Left ventricle myocardium inferior (tissue), 1 donor: ENCODE measurements at regions not wholly inside any gene's neighbourhood (a gene's known extent, or its start where the extent isn't known, plus 50 kb on each side); places are given as distances from the start of the nearest gene placed in this dataset.

Experiments
- DNase-seq: peaks from one replicate; pipeline ENCODE4 v3.0.0-alpha.2; 2020
- H3K27ac ChIP-seq: fragments of 200-600 bp; replicated peaks from 2 replicates; pipeline ENCODE4 v1.8.0; 2021
- H3K27me3 ChIP-seq: fragments of 200-600 bp; 2 replicates; pipeline ENCODE4 v1.8.0; 2021; ENCODE audit warnings: low read depth
- H3K36me3 ChIP-seq: fragments of 200-600 bp; 2 replicates; pipeline ENCODE4 v1.8.0; 2021
- H3K4me1 ChIP-seq: fragments of 200-600 bp; 2 replicates; pipeline ENCODE4 v1.8.0; 2021
- H3K4me3 ChIP-seq: fragments of 200-600 bp; 2 replicates; pipeline ENCODE4 v1.8.0; 2021; ENCODE audit warnings: mild to moderate bottlenecking, moderate library complexity
- H3K9me3 ChIP-seq: fragments of 200-600 bp; replicated peaks from 2 replicates; pipeline ENCODE4 v1.8.0; 2021
- intact Hi-C: fragments of 100-400 bp; cut with micrococcal nuclease; formaldehyde crosslinking; loops from one replicate; pipeline ENCODE4 v1.11.0; 2022
- TF ChIP-seq, protein P1 (sequence below): fragments of 200-600 bp; IDR thresholded peaks from 2 replicates; pipeline ENCODE4 v1.8.0; 2021; ENCODE audit warnings: antibody characterized with exemption, mild to moderate bottlenecking, borderline replicate concordance
- donor health status: DM: no; HTN: yes; CAD: no; lungs with severe emphysema.

DNA sequence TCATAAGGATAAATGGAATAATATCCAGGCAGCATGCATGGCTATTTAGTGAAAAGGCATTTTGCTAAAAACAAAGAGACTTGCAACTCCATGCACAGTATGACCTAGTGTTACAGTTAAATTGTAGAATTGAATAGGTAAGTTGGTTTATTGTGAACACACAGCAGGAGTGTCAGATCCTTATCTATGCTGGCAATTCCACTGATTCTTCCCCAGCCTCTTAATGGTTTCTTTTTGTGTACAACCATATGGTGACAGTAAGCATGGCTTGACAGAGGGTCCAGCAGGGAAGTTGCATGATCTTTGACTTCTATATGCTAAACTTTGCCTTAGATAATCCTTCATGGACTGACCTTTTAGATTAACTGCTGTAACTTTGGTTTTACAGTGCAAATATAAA lies 936.6 kb upstream of the EPHA5 start:
- Histone ChIP-seq H3K36me3 (no peaks in the 10 kb centered on the region), H3K4me1 (no peaks in the 10 kb centered on the region), H3K27me3 (no peaks in the 10 kb centered on the region), H3K27ac (no peak overlapping the region), H3K4me3 (no peak overlapping the region), H3K9me3 (no peaks in the 10 kb centered on the region)
- TF ChIP-seq, protein P1, sequence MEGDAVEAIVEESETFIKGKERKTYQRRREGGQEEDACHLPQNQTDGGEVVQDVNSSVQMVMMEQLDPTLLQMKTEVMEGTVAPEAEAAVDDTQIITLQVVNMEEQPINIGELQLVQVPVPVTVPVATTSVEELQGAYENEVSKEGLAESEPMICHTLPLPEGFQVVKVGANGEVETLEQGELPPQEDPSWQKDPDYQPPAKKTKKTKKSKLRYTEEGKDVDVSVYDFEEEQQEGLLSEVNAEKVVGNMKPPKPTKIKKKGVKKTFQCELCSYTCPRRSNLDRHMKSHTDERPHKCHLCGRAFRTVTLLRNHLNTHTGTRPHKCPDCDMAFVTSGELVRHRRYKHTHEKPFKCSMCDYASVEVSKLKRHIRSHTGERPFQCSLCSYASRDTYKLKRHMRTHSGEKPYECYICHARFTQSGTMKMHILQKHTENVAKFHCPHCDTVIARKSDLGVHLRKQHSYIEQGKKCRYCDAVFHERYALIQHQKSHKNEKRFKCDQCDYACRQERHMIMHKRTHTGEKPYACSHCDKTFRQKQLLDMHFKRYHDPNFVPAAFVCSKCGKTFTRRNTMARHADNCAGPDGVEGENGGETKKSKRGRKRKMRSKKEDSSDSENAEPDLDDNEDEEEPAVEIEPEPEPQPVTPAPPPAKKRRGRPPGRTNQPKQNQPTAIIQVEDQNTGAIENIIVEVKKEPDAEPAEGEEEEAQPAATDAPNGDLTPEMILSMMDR: no peak
- DNase-seq: no peak
- intact Hi-C loops: no loop called here

GRCh38 chr4:66606215-66606614 lies 935.9 kb upstream of the EPHA5 start:
- no peak overlapping the region for H3K27ac ChIP-seq
- no peak overlapping the region for H3K4me3 ChIP-seq
- H3K9me3 ChIP-seq: no peaks in the 10 kb centered on the region
- TF ChIP-seq, protein P1: no peak
- intact Hi-C loops: no loop called here
- H3K36me3 ChIP-seq: no peaks in the 10 kb centered on the region
- DNase-seq: no peak
- no peaks in the 10 kb centered on the region for H3K4me1 ChIP-seq
- H3K27me3 ChIP-seq: no peaks in the 10 kb centered on the region

- Histone ChIP-seq H3K4me1 (no peaks in the 10 kb centered on the region), H3K36me3 (no peaks in the 10 kb centered on the region), H3K27me3 (no peaks in the 10 kb centered on the region), H3K4me3 (no peak overlapping the region), H3K27ac (no peak overlapping the region), H3K9me3 (peaks cover 15% of the 10 kb centered on the region)
- DNase-seq: no peak
- TF ChIP-seq, protein P1: no peak
- intact Hi-C loops: no loop called here
These were observed 933.9 kb upstream of the EPHA5 start for GRCh38 chr4:66604192-66604591.

GRCh38 chr4:66602622-66603021 lies 932.3 kb upstream of the EPHA5 start:
- Histone ChIP-seq H3K4me1 (no peaks in the 10 kb centered on the region), H3K27ac (no peak overlapping the region), H3K36me3 (no peaks in the 10 kb centered on the region), H3K4me3 (no peak overlapping the region), H3K27me3 (no peaks in the 10 kb centered on the region), H3K9me3 (peaks cover 20% of the 10 kb centered on the region)
- intact Hi-C loops: no loop called here
- TF ChIP-seq, protein P1: no peak
- no peak for DNase-seq

GRCh38 chr4:66591968-66592367 lies 921.7 kb upstream of the EPHA5 start:
- Histone ChIP-seq H3K27ac (no peak overlapping the region), H3K4me3 (no peak overlapping the region), H3K4me1 (no peaks in the 10 kb centered on the region), H3K9me3 (no peaks in the 10 kb centered on the region), H3K27me3 (no peaks in the 10 kb centered on the region), H3K36me3 (no peaks in the 10 kb centered on the region)
- TF ChIP-seq, protein P1: no peak
- intact Hi-C loops: no loop called here
- no peak for DNase-seq
